ENCODE measurements at regions not wholly inside any gene's neighbourhood (a gene's known extent, or its start where the extent isn't known, plus 50 kb on each side); places are given as distances from the start of the nearest gene placed in this dataset.

- TF ChIP-seq CTCF (IDR thresholded peaks at IDR 0.05) (no peak), ZFX (IDR thresholded peaks at IDR 0.05; ENCODE audit: borderline replicate concordance) (no peak)
Measured at GRCh38 chr17:77707546-77707945, 251.0 kb upstream of the TNRC6C start.

Data from 22Rv1 (cell line).